Esophagus squamous epithelium (tissue), 4 donors: ENCODE measurements at regions not wholly inside any gene's neighbourhood (a gene's known extent, or its start where the extent isn't known, plus 50 kb on each side); places are given as distances from the start of the nearest gene placed in this dataset.

Experiments used
- CTCF ChIP-seq, 6 experiments: fragments of 450-650 bp in 4 of 6; fragments of 200-600 bp in 2 of 6; sonication (generic) in 2 of 6; IDR thresholded peaks; one replicate each; pipeline ENCODE4 v1.5.1; 2016 to 2019; ENCODE audit warnings: antibody characterized with exemption in 6 of 6, mild to moderate bottlenecking in 4 of 6, moderate library complexity in 4 of 6
- POLR2A ChIP-seq, 4 donors: fragments of 450-650 bp; IDR thresholded peaks; one replicate each; pipeline ENCODE4 v1.6.1; 2017; ENCODE audit warnings: antibody characterized with exemption in 4 of 4, mild to moderate bottlenecking in 4 of 4, moderate library complexity in 3 of 4

- TF ChIP-seq POLR2A (IDR thresholded peaks at IDR 0.05) (no peak), CTCF (IDR thresholded peaks at IDR 0.05) (no peak)
Measured at GRCh38 chr2:564471-565181, 112.6 kb downstream of the TMEM18 start.
